ENCODE measurements at regions not wholly inside any gene's neighbourhood (a gene's known extent, or its start where the extent isn't known, plus 50 kb on each side); places are given as distances from the start of the nearest gene placed in this dataset.
A peak's percentile ranks its signal among the peaks of the same experiment; 100 is the strongest.

GRCh38 chr2:9102861-9103662, 99.6 kb upstream of the MBOAT2 start:
- Histone ChIP-seq H3K9me3 (ENCODE audit: control insufficient read depth in 1 of 2, low read length in 2 of 2) (no peaks in the 10 kb centered on the region), H3K4me3 (ENCODE audit: low read depth in 1 of 2, low read length in 2 of 2) (no peak overlapping the region), H3K27me3 (ENCODE audit: low read depth, low read length) (no peaks in the 10 kb centered on the region), H3K36me3 (ENCODE audit: control insufficient read depth in 1 of 2, insufficient read depth in 2 of 2, low read length in 2 of 2) (no peaks in the 10 kb centered on the region), H3K27ac (ENCODE audit: low read length) (no peak overlapping the region), H3K4me1 (ENCODE audit: control insufficient read depth in 1 of 2, insufficient read depth in 2 of 2, low read length in 2 of 2) (peaks cover 0 to 6% of the 10 kb centered on the region in 2 donors)

DNA sequence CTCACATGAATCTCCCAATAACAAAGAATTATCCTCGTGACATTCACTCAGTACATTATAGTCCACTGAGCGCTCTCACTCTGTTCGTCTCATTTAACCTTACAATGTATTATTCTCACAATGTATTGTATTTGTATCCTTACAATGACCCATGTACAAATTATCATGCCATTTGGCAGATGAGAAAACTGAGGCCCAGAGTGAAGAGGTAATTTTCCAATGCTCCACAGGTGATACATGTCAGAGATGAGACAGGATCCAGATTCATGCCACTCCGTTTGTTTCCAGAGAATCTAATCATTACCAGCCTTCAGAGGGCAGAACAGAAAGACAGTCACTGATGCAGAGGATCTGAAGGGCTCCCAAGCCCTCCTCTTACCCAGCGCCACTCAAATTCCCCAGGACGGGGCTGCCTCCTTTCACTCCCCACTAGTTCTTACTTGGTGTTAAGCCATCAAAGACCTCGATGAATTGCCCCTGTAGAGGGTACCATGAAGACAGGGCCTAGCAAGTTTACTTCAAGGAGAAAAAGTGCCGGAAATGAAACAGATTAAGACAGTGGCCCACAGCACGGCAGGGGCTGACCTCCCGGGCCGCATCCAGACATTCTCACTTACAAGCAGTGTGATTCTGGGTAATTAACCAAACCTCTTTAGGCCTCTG, 98.4 kb upstream of the MBOAT2 start:
- H3K27me3 ChIP-seq (ENCODE audit: low read depth, low read length), result no peaks in the 10 kb centered on the region
- no peaks in the 10 kb centered on the region for H3K36me3 ChIP-seq (ENCODE audit: control insufficient read depth in 1 of 2, insufficient read depth in 2 of 2, low read length in 2 of 2)
- no peak overlapping the region for H3K4me3 ChIP-seq (ENCODE audit: low read depth in 1 of 2, low read length in 2 of 2)
- no peaks in the 10 kb centered on the region for H3K4me1 ChIP-seq (ENCODE audit: control insufficient read depth in 1 of 2, insufficient read depth in 2 of 2, low read length in 2 of 2)
- no peaks in the 10 kb centered on the region for H3K9me3 ChIP-seq (ENCODE audit: control insufficient read depth in 1 of 2, low read length in 2 of 2)
- no peak overlapping the region for H3K27ac ChIP-seq (ENCODE audit: low read length)

DNA sequence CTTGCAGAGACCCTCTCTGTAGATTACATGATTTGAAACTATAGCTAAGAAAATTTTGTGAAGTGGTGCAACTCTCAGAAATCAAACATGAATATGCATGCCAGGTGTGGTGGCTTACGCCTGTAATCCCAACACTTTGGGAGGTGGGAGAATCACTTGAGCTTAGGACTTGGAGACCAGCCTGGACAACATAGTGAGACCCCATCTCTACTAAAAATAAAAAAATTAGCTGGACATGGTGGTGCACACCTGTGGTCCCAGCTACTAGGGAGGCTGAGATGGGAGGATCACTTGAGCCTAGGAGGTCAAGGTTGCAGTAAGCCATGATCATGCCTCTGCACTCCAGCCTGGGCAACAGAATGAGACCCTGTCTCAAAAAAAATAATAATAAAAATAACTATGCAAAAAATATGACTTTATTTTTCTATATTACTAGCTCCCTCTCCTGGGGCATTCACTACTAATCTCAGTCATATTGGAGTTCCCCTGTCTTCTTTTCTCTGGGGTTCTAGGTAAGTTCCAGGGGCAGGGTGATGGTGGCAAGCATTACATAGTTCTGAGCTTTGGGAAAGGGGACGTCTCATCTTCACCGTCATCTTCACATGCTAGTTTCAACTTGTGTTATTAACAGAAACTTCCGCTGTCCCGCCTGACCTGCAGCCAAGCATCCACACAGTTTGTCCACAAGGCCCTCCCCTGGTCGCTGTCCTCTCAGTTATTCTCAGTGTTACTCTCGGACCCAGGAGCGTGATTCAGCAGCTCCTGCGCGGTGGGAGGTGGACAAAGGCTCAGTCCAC, 96.8 kb upstream of the MBOAT2 start:
- no peaks in the 10 kb centered on the region for H3K9me3 ChIP-seq (ENCODE audit: control insufficient read depth in 1 of 2, low read length in 2 of 2)
- no peak overlapping the region for H3K27ac ChIP-seq (ENCODE audit: low read length)
- H3K27me3 ChIP-seq (ENCODE audit: low read depth, low read length), result no peaks in the 10 kb centered on the region
- no peak overlapping the region for H3K4me3 ChIP-seq (ENCODE audit: low read depth in 1 of 2, low read length in 2 of 2)
- no peaks in the 10 kb centered on the region for H3K36me3 ChIP-seq (ENCODE audit: control insufficient read depth in 1 of 2, insufficient read depth in 2 of 2, low read length in 2 of 2)
- H3K4me1 ChIP-seq (ENCODE audit: control insufficient read depth in 1 of 2, insufficient read depth in 2 of 2, low read length in 2 of 2), result peaks cover 0 to 9% of the 10 kb centered on the region in 2 donors

GRCh38 chr2:9099341-9099751, 95.9 kb upstream of the MBOAT2 start:
- Histone ChIP-seq H3K36me3 (ENCODE audit: control insufficient read depth in 1 of 2, insufficient read depth in 2 of 2, low read length in 2 of 2) (no peaks in the 10 kb centered on the region), H3K27ac (ENCODE audit: low read length) (no peak overlapping the region), H3K4me1 (ENCODE audit: control insufficient read depth in 1 of 2, insufficient read depth in 2 of 2, low read length in 2 of 2) (peaks cover 0 to 12% of the 10 kb centered on the region in 2 donors), H3K9me3 (ENCODE audit: control insufficient read depth in 1 of 2, low read length in 2 of 2) (no peaks in the 10 kb centered on the region), H3K4me3 (ENCODE audit: low read depth in 1 of 2, low read length in 2 of 2) (no peak overlapping the region), H3K27me3 (ENCODE audit: low read depth, low read length) (no peaks in the 10 kb centered on the region)

DNA sequence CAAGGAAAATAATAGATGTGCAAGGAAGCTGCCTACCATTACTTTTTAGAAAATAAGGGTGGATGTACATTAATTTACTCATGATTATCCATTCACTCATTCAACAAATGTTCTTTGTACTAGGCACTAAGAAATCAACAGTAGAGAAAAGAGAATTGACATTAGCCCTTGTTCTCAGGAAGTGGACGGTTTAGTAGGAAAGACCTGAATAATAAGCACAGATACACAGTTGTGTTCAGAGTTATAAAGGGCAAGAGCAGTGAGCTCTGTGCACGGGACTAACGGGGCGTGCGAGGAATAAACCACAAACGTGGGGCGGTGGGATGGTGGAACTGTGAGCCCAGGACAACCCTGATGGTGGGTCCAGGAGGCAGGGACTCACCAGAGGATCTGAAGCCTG, 94.4 kb upstream of the MBOAT2 start:
- no peak overlapping the region for H3K4me3 ChIP-seq (ENCODE audit: low read depth in 1 of 2, low read length in 2 of 2)
- H3K36me3 ChIP-seq (ENCODE audit: control insufficient read depth in 1 of 2, insufficient read depth in 2 of 2, low read length in 2 of 2), result no peaks in the 10 kb centered on the region
- H3K27ac ChIP-seq (ENCODE audit: low read length), result no peak overlapping the region
- peaks cover 0 to 12% of the 10 kb centered on the region in 2 donors for H3K4me1 ChIP-seq (ENCODE audit: control insufficient read depth in 1 of 2, insufficient read depth in 2 of 2, low read length in 2 of 2)
- no peaks in the 10 kb centered on the region for H3K27me3 ChIP-seq (ENCODE audit: low read depth, low read length)
- H3K9me3 ChIP-seq (ENCODE audit: control insufficient read depth in 1 of 2, low read length in 2 of 2), result no peaks in the 10 kb centered on the region

DNA sequence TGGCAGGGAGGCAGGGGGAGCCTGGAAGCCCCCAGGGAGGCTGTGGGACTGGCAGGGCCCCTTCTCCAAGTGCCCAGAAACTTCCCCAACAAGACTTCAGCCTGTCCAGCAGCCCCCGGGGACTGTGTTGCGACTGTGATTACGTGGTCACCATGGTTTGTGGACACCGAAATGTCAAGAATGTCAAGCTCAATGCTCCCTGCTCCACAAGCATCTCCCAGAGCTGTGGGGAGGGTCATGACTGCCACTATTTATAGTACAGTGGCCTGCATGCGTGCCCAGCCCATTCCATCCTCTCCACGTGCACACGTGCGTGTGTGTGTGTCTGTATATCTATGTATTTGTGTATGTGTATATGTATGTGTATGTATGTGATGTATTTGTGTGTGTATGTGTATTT, 93.8 kb upstream of the MBOAT2 start:
- Histone ChIP-seq H3K4me3 (ENCODE audit: low read depth in 1 of 2, low read length in 2 of 2) (no peak overlapping the region), H3K27me3 (ENCODE audit: low read depth, low read length) (no peaks in the 10 kb centered on the region), H3K27ac (ENCODE audit: low read length) (no peak overlapping the region), H3K9me3 (ENCODE audit: control insufficient read depth in 1 of 2, low read length in 2 of 2) (no peaks in the 10 kb centered on the region), H3K36me3 (ENCODE audit: control insufficient read depth in 1 of 2, insufficient read depth in 2 of 2, low read length in 2 of 2) (no peaks in the 10 kb centered on the region), H3K4me1 (ENCODE audit: control insufficient read depth in 1 of 2, insufficient read depth in 2 of 2, low read length in 2 of 2) (peaks cover 0 to 12% of the 10 kb centered on the region in 2 donors)

DNA sequence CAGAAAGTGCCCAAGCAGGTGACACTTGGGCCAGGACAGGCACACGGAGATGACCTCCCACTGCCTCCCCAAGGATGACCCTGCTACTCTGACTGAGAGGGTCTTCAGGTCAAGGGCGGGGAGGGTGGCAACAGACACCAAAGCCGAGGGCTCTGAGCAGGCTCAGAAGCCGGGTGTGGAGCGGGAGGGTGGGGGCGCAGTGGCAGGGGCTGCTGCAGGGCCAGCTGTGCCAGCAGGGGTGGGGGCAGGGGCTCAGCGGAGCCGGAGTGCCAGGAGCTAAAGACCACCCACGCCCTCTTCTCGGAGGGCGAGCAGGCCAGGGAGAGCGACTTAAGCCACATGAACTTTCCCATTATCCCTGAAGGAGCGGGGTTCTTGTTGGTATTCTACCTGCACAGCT, 93.3 kb upstream of the MBOAT2 start:
- H3K4me3 ChIP-seq (ENCODE audit: low read depth in 1 of 2, low read length in 2 of 2), result no peak overlapping the region
- no peaks in the 10 kb centered on the region for H3K36me3 ChIP-seq (ENCODE audit: control insufficient read depth in 1 of 2, insufficient read depth in 2 of 2, low read length in 2 of 2)
- no peaks in the 10 kb centered on the region for H3K9me3 ChIP-seq (ENCODE audit: control insufficient read depth in 1 of 2, low read length in 2 of 2)
- H3K27ac ChIP-seq (ENCODE audit: low read length), result no peak overlapping the region
- peaks cover 0 to 12% of the 10 kb centered on the region in 2 donors for H3K4me1 ChIP-seq (ENCODE audit: control insufficient read depth in 1 of 2, insufficient read depth in 2 of 2, low read length in 2 of 2)
- no peaks in the 10 kb centered on the region for H3K27me3 ChIP-seq (ENCODE audit: low read depth, low read length)

- H3K27ac ChIP-seq (ENCODE audit: low read length), result no peak overlapping the region
- H3K4me3 ChIP-seq (ENCODE audit: low read depth in 1 of 2, low read length in 2 of 2), result peak overlapping the region in 1 of 2 donors; percentile 41
- no peaks in the 10 kb centered on the region for H3K27me3 ChIP-seq (ENCODE audit: low read depth, low read length)
- no peaks in the 10 kb centered on the region for H3K36me3 ChIP-seq (ENCODE audit: control insufficient read depth in 1 of 2, insufficient read depth in 2 of 2, low read length in 2 of 2)
- peaks cover 0 to 12% of the 10 kb centered on the region in 2 donors for H3K4me1 ChIP-seq (ENCODE audit: control insufficient read depth in 1 of 2, insufficient read depth in 2 of 2, low read length in 2 of 2)
- H3K9me3 ChIP-seq (ENCODE audit: control insufficient read depth in 1 of 2, low read length in 2 of 2), result no peaks in the 10 kb centered on the region
These were observed 92.2 kb upstream of the MBOAT2 start for GRCh38 chr2:9095690-9096089.

DNA sequence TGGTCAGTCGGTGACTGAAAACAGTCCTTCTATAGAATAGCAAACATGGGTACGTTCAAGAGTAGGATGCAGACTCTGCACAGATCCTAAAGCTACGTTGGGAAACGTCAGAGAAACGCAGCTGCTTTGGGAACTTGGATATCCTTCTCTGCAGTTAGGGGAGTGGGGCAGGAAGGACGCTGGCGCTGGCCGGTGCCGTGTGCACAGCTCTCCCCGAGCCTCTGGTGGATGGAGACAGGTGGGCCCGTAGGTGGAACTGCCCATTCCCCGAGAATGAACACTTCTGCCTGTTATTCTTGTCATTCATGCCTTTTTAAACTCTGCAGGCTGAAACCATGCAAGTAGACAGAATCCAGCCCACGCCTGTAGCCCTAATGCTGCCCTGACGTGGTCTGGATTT, 91.7 kb upstream of the MBOAT2 start:
- Histone ChIP-seq H3K36me3 (ENCODE audit: control insufficient read depth in 1 of 2, insufficient read depth in 2 of 2, low read length in 2 of 2) (no peaks in the 10 kb centered on the region), H3K27ac (ENCODE audit: low read length) (no peak overlapping the region), H3K4me1 (ENCODE audit: control insufficient read depth in 1 of 2, insufficient read depth in 2 of 2, low read length in 2 of 2) (peaks cover 0 to 12% of the 10 kb centered on the region in 2 donors), H3K9me3 (ENCODE audit: control insufficient read depth in 1 of 2, low read length in 2 of 2) (no peaks in the 10 kb centered on the region), H3K4me3 (ENCODE audit: low read depth in 1 of 2, low read length in 2 of 2) (peak overlapping the region in 1 of 2 donors; percentile 41), H3K27me3 (ENCODE audit: low read depth, low read length) (no peaks in the 10 kb centered on the region)

- Histone ChIP-seq H3K4me1 (ENCODE audit: control insufficient read depth in 1 of 2, insufficient read depth in 2 of 2, low read length in 2 of 2) (peaks cover 0 to 12% of the 10 kb centered on the region in 2 donors), H3K27me3 (ENCODE audit: low read depth, low read length) (no peaks in the 10 kb centered on the region), H3K4me3 (ENCODE audit: low read depth in 1 of 2, low read length in 2 of 2) (no peak overlapping the region), H3K9me3 (ENCODE audit: control insufficient read depth in 1 of 2, low read length in 2 of 2) (no peaks in the 10 kb centered on the region), H3K36me3 (ENCODE audit: control insufficient read depth in 1 of 2, insufficient read depth in 2 of 2, low read length in 2 of 2) (no peaks in the 10 kb centered on the region), H3K27ac (ENCODE audit: low read length) (no peak overlapping the region)
These were observed 90.6 kb upstream of the MBOAT2 start for GRCh38 chr2:9094117-9094516.

- H3K27me3 ChIP-seq (ENCODE audit: low read depth, low read length), result no peaks in the 10 kb centered on the region
- H3K27ac ChIP-seq (ENCODE audit: low read length), result no peak overlapping the region
- H3K9me3 ChIP-seq (ENCODE audit: control insufficient read depth in 1 of 2, low read length in 2 of 2), result no peaks in the 10 kb centered on the region
- H3K4me3 ChIP-seq (ENCODE audit: low read depth in 1 of 2, low read length in 2 of 2), result no peak overlapping the region
- no peaks in the 10 kb centered on the region for H3K36me3 ChIP-seq (ENCODE audit: control insufficient read depth in 1 of 2, insufficient read depth in 2 of 2, low read length in 2 of 2)
- peaks cover 0 to 12% of the 10 kb centered on the region in 2 donors for H3K4me1 ChIP-seq (ENCODE audit: control insufficient read depth in 1 of 2, insufficient read depth in 2 of 2, low read length in 2 of 2)
These were observed 89.8 kb upstream of the MBOAT2 start for GRCh38 chr2:9093324-9093723.

Measured in muscle layer of duodenum (tissue), 2 donors.